NT2/D1 (cell line): ENCODE measurements at regions not wholly inside any gene's neighbourhood (a gene's known extent, or its start where the extent isn't known, plus 50 kb on each side); places are given as distances from the start of the nearest gene placed in this dataset.

Source experiments
- DNase-seq: peaks from one replicate; pipeline ENCODE4 v3.0.0-alpha.2; 2011; ENCODE audit warnings: low read depth, low spot score
- H3K27me3 ChIP-seq: 2 replicates; pipeline ENCODE4 v1.6.0; 2011; ENCODE audit warnings: mild to moderate bottlenecking; ENCODE audit not compliant: insufficient read length, insufficient read depth
- H3K36me3 ChIP-seq: 2 replicates; pipeline ENCODE4 v1.6.1; 2011; ENCODE audit warnings: mild to moderate bottlenecking, low read length, mixed read lengths; ENCODE audit not compliant: insufficient read depth, insufficient read length
- H3K4me1 ChIP-seq: 2 replicates; pipeline ENCODE4 v1.5.1; 2011; ENCODE audit not compliant: insufficient read depth, insufficient read length
- H3K4me3 ChIP-seq: 2 replicates; pipeline ENCODE4 v1.5.1; 2011; ENCODE audit warnings: low read depth; ENCODE audit not compliant: insufficient read length
- H3K9ac ChIP-seq: 2 replicates; pipeline ENCODE4 v1.6.0; 2011; ENCODE audit warnings: low read depth; ENCODE audit not compliant: insufficient read length
- H3K9me3 ChIP-seq: 2 replicates; pipeline ENCODE4 v1.5.1; 2011; ENCODE audit warnings: mild to moderate bottlenecking, low read length; ENCODE audit not compliant: insufficient read depth
- SUZ12 ChIP-seq: IDR thresholded peaks from 2 replicates; pipeline ENCODE4 v1.6.1; 2011; ENCODE audit not compliant: insufficient read length, insufficient read depth; ENCODE audit errors: extremely low read depth
- YY1 ChIP-seq: IDR thresholded peaks from 2 replicates; pipeline ENCODE4 v1.6.1; 2011; ENCODE audit not compliant: insufficient read length, insufficient read depth
- ZNF274 ChIP-seq: IDR thresholded peaks from 2 replicates; pipeline ENCODE4 v1.6.1; 2011; ENCODE audit warnings: mild to moderate bottlenecking, low read depth, low read length

DNA sequence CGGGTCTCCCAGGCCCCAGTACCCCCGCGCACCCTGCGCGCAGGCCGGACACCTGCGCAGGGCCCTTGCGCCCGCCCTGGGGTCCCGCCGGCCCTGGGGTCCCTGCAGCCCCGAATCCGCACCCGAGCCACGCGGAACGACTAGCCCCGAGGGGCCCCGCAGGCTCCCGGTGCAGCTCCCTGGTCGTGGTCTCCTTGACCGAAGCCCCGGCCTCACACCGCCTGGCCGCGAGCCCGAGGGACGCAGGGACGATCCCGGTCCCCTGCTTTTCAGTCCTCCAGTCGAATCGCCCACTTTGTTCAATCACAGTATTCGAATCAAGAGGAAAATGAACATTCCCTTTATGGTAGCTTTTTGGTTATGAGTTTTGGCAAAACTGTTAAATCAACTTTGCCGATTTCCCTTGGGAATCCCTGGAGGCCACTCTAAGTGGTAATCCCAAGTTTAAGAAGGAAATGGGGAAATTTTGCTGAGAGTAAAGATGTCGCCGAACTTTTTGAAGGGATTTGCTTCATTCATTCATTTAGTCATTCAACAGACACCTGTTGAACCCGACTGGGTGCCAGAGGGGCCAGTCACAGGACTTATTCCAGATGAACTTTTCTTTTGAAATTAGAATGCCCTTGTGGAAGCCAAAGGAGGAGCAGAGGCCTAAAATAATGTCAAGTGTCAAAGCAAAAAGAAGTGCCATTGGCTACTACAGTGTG lies 75.0 kb downstream of the ZIC5 start:
- Histone ChIP-seq H3K36me3 (no peaks in the 10 kb centered on the region), H3K27me3 (peaks cover 8% of the 10 kb centered on the region), H3K9ac (no peak overlapping the region), H3K4me3 (no peak overlapping the region), H3K9me3 (no peaks in the 10 kb centered on the region), H3K4me1 (peaks cover 12% of the 10 kb centered on the region)
- TF ChIP-seq SUZ12 (no peak), ZNF274 (no peak), YY1 (no peak)
- DNase-seq, result no peak

DNA sequence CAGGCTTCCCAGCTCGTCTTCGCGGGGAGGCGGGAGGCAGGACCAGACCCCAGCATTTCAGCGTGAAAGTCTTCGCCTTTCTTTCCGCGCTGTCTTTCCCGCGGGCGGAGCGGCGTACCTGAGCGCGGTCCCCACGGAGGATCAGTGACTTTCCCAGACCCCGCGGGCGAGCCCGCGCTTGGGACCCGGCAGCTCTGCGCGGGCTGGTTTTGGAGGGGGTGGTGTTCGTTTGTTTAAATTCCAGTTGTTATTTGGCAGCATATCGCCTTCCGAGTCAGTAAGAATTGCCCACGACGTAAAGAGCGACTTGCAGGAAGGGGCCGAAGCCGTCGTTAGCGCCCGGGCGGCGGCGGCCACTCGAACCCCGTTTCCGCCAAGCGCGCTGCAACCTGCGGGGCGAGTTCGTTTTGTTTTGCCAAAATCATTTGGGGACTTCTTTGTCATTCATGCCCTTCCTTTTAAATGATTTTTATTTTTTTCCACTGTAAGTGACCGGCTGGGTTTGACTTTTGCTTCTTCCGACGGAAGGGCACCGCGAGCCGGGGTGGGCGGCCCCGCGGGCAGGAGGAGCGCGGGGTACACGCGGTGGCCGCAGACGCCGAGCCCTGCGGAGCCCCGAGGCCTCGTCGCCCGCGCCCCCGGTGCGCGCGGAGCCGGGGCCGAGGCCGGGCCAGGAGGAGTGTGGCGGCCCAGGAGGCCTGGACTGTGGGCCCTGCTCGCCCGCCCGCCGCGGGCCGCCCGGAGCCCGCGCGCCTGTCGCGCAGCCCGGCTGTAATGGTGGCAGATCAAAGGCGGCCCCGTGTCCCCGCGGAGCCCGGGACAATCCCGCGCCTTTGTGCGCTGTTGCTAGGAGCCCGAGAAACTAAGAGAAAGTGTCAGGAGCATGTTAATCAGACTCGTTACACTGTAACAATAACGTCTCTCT lies 75.9 kb downstream of the ZIC5 start:
- H3K4me3 ChIP-seq, result no peak overlapping the region
- no peaks in the 10 kb centered on the region for H3K9me3 ChIP-seq
- peaks cover 11% of the 10 kb centered on the region for H3K27me3 ChIP-seq
- H3K9ac ChIP-seq, result no peak overlapping the region
- peaks cover 12% of the 10 kb centered on the region for H3K4me1 ChIP-seq
- no peak for DNase-seq
- H3K36me3 ChIP-seq, result no peaks in the 10 kb centered on the region
- TF ChIP-seq YY1 (no peak), ZNF274 (no peak), SUZ12 (no peak)

DNA sequence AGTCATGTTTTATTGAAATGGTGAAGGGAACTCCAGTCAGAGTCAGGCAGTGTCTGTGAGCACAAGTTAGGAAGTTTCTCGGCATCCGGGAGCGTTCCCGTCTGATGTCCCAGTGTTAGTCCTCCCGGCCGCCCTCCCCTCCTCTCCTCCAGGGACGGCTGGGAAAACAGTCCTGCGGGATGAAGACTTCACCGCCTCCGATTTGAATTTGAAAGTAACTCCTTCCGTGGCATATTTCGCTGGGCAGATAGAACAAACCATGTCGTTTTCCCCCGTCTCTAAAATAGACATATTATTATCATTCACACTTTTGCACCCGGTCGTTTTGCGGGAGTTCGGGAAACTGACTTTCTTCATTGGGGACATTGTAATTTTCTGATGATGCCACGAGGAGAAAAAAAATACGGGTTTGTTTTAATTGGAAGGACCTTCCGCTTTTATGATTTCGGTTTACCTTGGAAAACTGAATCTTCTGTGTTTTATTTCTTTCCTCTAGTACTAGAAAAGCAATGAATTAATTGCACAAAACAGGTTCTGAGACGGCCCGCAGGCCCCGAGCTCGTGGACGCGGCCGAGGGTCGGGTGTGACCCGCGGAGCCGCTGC lies 76.6 kb downstream of the ZIC5 start:
- Histone ChIP-seq H3K27me3 (peaks cover 11% of the 10 kb centered on the region), H3K9me3 (no peaks in the 10 kb centered on the region), H3K36me3 (no peaks in the 10 kb centered on the region), H3K4me3 (no peak overlapping the region), H3K9ac (no peak overlapping the region), H3K4me1 (peaks cover 12% of the 10 kb centered on the region)
- no peak for TF ChIP-seq SUZ12
- TF ChIP-seq YY1, result no peak
- no peak for TF ChIP-seq ZNF274
- no peak for DNase-seq

DNA sequence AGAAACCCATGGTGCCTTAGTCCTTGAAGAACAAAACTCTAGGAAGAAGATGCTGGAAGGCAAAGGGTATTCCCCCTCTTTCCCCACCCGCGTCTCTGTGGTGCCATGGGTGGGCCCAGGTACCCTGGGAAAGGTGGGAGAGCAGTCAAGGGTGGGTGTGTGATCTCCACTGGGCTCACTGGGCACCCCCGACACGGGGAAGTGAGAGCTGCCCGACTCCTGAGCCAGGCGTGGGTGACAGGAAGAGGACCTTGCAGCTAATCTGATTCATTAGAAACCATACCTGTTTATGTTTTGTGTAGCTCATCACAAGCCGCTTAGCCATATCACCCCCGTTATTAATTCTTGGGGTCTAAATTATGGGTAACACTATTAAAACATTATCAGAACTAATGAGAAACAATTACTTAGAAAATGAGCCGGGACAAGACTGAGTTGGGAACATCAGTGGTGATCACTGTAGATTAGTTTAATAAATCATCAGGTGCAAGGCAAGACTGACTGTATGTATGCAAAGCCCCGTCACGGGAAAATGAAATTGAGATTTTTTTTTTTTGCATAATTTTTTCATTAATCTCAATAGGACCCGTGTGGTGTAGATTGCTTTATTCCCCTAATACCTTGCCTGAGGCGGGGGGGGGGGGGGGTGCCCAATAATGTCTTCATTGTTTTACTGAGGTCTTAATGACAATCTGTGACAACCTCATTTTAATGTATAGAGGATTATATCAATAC lies 77.3 kb downstream of the ZIC5 start:
- H3K4me1 ChIP-seq, result peaks cover 12% of the 10 kb centered on the region
- peaks cover 11% of the 10 kb centered on the region for H3K27me3 ChIP-seq
- TF ChIP-seq SUZ12 (no peak), YY1 (no peak), ZNF274 (no peak)
- H3K4me3 ChIP-seq, result no peak overlapping the region
- H3K36me3 ChIP-seq, result no peaks in the 10 kb centered on the region
- no peak overlapping the region for H3K9ac ChIP-seq
- no peaks in the 10 kb centered on the region for H3K9me3 ChIP-seq
- no peak for DNase-seq

DNA sequence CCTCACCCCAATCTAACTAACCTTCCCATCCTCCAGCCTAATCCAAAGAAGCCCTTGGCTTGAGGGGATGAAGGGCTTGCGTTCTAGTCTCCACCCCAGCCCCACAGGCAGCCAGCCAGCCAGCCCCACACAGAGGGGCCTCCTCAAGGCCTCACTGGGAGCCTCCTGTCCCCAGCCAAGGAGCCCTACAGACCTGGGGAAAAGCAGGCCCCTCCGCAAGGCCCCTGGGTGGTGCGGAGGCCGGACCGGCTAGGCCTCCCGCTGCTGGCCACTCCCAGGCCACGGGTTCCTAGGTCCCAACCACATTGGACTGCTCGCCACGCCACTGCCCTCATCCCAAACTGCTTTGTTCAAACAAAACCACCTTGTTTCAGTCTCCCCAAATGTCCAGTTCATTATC lies 78.0 kb downstream of the ZIC5 start:
- Histone ChIP-seq H3K9me3 (no peaks in the 10 kb centered on the region), H3K4me3 (no peak overlapping the region), H3K9ac (no peak overlapping the region), H3K4me1 (peaks cover 12% of the 10 kb centered on the region), H3K36me3 (no peaks in the 10 kb centered on the region), H3K27me3 (peaks cover 11% of the 10 kb centered on the region)
- DNase-seq, result no peak
- TF ChIP-seq ZNF274 (no peak), YY1 (no peak), SUZ12 (no peak)

DNA sequence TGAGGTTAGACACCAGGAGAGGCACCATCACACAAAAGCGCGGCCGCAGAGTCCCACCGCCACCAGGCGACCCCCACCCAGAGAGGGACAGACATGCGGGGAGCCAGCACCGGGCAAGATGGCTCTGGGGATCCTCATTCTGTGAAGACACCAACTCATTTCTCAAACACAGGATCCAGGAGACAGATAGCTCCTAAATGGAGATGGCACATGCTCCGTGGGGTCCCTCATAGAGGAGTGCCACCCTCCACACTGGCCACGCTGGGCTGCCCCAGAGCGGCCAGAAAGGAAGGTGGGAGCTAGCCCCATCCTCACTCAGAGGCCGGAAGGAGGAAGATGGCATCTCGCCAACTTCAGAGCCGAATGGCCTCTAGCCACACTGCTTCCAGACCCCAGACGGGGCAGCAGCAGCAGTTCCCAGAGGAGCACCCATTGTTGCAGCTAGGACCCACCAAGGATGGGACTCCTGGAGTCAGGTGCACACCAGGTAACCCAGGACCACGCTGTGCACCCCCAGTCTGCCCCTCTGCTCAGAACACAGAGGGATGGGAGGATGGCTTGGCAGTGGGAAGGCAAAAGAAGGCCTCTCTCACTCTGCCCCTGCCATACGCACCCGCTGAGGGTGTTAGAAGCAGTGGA lies 78.6 kb downstream of the ZIC5 start:
- Histone ChIP-seq H3K4me1 (peaks cover 12% of the 10 kb centered on the region), H3K27me3 (peaks cover 11% of the 10 kb centered on the region), H3K9ac (no peak overlapping the region), H3K9me3 (no peaks in the 10 kb centered on the region), H3K36me3 (no peaks in the 10 kb centered on the region), H3K4me3 (no peak overlapping the region)
- TF ChIP-seq ZNF274, result no peak
- TF ChIP-seq SUZ12, result no peak
- TF ChIP-seq YY1, result no peak
- DNase-seq, result no peak
